SU-DHL-6 (cell line): ENCODE measurements at regions not wholly inside any gene's neighbourhood (a gene's known extent, or its start where the extent isn't known, plus 50 kb on each side); places are given as distances from the start of the nearest gene placed in this dataset.

Source experiments
- H2AFZ ChIP-seq: fragments of 200-600 bp; sonication (generic); 2 replicates; pipeline ENCODE4 v1.6.1; 2014; ENCODE audit warnings: low read depth, mild to moderate bottlenecking, moderate library complexity, mixed read lengths, antibody characterized with exemption, low read length; ENCODE audit not compliant: severe bottlenecking
- H3F3A ChIP-seq: fragments of 200-600 bp; shearing (Covaris generic); 2 replicates; pipeline ENCODE4 v1.6.0; 2016; ENCODE audit warnings: antibody characterized with exemption, mild to moderate bottlenecking; ENCODE audit not compliant: insufficient read depth
- H3K27ac ChIP-seq: fragments of 200-600 bp; sonication (generic); 2 replicates; pipeline ENCODE4 v1.5.1; 2016; ENCODE audit warnings: low read depth, mild to moderate bottlenecking, low read length, moderate library complexity, mixed read lengths
- H3K27me3 ChIP-seq: fragments of 200-600 bp; sonication (generic), shearing (Covaris generic); 2 replicates; pipeline ENCODE4 v1.6.0; 2014; ENCODE audit warnings: mild to moderate bottlenecking, low read length
- H3K36me3 ChIP-seq: fragments of 200-600 bp; sonication (generic); 2 replicates; pipeline ENCODE4 v1.6.1; 2014; ENCODE audit warnings: mild to moderate bottlenecking, low read length, mixed read lengths
- H3K4me2 ChIP-seq: fragments of 300-600, 200-600 bp; shearing (Covaris generic), sonication (generic); 2 replicates; pipeline ENCODE4 v1.6.0; 2014; ENCODE audit warnings: low read length, low read depth, mild to moderate bottlenecking; ENCODE audit not compliant: poor library complexity, severe bottlenecking
- H3K4me3 ChIP-seq: fragments of 200-600 bp; sonication (generic); 2 replicates; pipeline ENCODE4 v1.5.1; 2014; ENCODE audit warnings: antibody characterized with exemption, low read length, mild to moderate bottlenecking, mixed read lengths; ENCODE audit not compliant: insufficient read depth, poor library complexity, severe bottlenecking
- H3K79me2 ChIP-seq: fragments of 200-600 bp; sonication (generic); 2 replicates; pipeline ENCODE4 v1.6.1; 2014; ENCODE audit warnings: mild to moderate bottlenecking, low read length, moderate library complexity; ENCODE audit not compliant: insufficient read depth
- H3K9ac ChIP-seq: fragments of 200-600 bp; sonication (generic); 2 replicates; pipeline ENCODE4 v1.7.0; 2014; ENCODE audit warnings: mild to moderate bottlenecking, low read length
- H3K9me2 ChIP-seq: fragments of 200-600 bp; sonication (generic); replicated peaks from 2 replicates; pipeline ENCODE4 v1.6.1; 2014; ENCODE audit warnings: low read length; ENCODE audit not compliant: insufficient read depth
- H3K9me3 ChIP-seq: fragments of 200-600 bp; sonication (generic); 2 replicates; pipeline ENCODE4 v1.6.1; 2014; ENCODE audit warnings: low read length, mixed read lengths; ENCODE audit not compliant: insufficient read depth
- H4K20me1 ChIP-seq: fragments of 200-600 bp; sonication (generic); 2 replicates; pipeline ENCODE4 v1.6.1; 2014; ENCODE audit warnings: low read depth, mild to moderate bottlenecking, antibody characterized with exemption, low read length, moderate library complexity, mixed read lengths
- EZH2phosphoT487 ChIP-seq: fragments of 200-600 bp; sonication (generic), shearing (Covaris generic); conservative IDR thresholded peaks from 2 replicates; pipeline ENCODE4 v1.6.1; 2018; ENCODE audit warnings: mild to moderate bottlenecking, antibody characterized with exemption, low read length, moderate library complexity, mixed read lengths
- TF ChIP-seq, protein P1 (sequence below): fragments of 200-600 bp; sonication (generic); IDR thresholded peaks from one replicate; pipeline ENCODE4 v1.5.1; 2017; ENCODE audit warnings: antibody characterized with exemption, mild to moderate bottlenecking, low read length, moderate library complexity; ENCODE audit not compliant: insufficient read depth, poor library complexity, severe bottlenecking

DNA sequence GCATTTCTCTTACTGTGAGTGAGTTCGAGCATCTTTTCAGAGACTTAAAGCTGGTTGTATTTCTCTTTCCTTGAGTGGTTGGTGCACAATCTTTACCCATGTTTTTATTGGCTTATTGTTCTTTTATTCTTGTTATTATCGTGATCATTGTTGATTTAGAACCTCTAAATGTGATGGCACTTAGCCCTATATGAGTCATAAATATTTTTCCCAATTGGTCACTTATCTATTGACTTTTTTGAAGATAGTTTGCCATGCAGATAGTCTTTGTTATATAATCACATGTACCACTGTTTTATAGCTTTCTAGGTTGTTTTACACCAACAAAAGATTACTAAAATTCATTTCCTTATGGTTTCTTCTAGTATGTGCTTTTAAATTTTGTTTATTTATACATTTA lies 70.6 kb upstream of the KCNK12 start:
- Histone ChIP-seq H2AFZ (no peak overlapping the region), H3K79me2 (no peaks in the 10 kb centered on the region), H3K4me3 (no peak overlapping the region), H3K9me3 (0 out of 2 replicates have a peak, but pooled peaks cover 5% of the 10 kb centered on the region), H3K9ac (no peak overlapping the region), H3K36me3 (no peaks in the 10 kb centered on the region), H3F3A (no peaks in the 10 kb centered on the region), H3K27me3 (no peaks in the 10 kb centered on the region), H3K27ac (no peak overlapping the region), H3K9me2 (no peaks in the 10 kb centered on the region), H3K4me2 (no peak overlapping the region), H4K20me1 (no peaks in the 10 kb centered on the region)
- TF ChIP-seq, protein P1, sequence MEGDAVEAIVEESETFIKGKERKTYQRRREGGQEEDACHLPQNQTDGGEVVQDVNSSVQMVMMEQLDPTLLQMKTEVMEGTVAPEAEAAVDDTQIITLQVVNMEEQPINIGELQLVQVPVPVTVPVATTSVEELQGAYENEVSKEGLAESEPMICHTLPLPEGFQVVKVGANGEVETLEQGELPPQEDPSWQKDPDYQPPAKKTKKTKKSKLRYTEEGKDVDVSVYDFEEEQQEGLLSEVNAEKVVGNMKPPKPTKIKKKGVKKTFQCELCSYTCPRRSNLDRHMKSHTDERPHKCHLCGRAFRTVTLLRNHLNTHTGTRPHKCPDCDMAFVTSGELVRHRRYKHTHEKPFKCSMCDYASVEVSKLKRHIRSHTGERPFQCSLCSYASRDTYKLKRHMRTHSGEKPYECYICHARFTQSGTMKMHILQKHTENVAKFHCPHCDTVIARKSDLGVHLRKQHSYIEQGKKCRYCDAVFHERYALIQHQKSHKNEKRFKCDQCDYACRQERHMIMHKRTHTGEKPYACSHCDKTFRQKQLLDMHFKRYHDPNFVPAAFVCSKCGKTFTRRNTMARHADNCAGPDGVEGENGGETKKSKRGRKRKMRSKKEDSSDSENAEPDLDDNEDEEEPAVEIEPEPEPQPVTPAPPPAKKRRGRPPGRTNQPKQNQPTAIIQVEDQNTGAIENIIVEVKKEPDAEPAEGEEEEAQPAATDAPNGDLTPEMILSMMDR: no peak
- TF ChIP-seq EZH2phosphoT487: no peak

- H3K9me2 ChIP-seq: no peaks in the 10 kb centered on the region
- H3K79me2 ChIP-seq: no peaks in the 10 kb centered on the region
- H3K9ac ChIP-seq: no peak overlapping the region
- no peak overlapping the region for H3K4me3 ChIP-seq
- 0 out of 2 replicates have a peak, but pooled peaks cover 5% of the 10 kb centered on the region for H3K9me3 ChIP-seq
- TF ChIP-seq, protein P1: no peak
- TF ChIP-seq EZH2phosphoT487: no peak
- H3K4me2 ChIP-seq: no peak overlapping the region
- no peaks in the 10 kb centered on the region for H3F3A ChIP-seq
- H3K36me3 ChIP-seq: no peaks in the 10 kb centered on the region
- no peak overlapping the region for H2AFZ ChIP-seq
- H3K27me3 ChIP-seq: no peaks in the 10 kb centered on the region
- H4K20me1 ChIP-seq: no peaks in the 10 kb centered on the region
- H3K27ac ChIP-seq: no peak overlapping the region
These were observed 69.6 kb upstream of the KCNK12 start for GRCh38 chr2:47640356-47640755.

DNA sequence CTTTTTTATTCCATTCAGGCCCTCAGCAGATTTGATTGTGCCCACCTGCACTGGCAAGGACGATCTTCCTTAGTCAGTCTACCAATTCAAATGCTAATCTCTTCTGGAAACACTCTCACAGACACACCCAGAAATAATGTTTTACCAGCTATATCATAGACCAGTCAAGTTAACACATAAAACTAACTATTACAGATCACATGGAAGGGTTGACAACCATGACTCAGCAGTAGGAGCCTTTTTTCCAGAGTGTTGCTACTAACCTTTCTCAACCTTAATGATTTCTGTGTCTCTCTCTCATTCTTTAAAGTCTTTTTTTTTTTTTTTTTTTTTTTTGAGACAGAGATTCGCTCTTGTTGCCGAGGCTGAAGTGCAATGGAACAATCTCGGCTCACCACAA lies 68.7 kb upstream of the KCNK12 start:
- Histone ChIP-seq H3K4me2 (no peak overlapping the region), H3K27ac (no peak overlapping the region), H3K4me3 (no peak overlapping the region), H2AFZ (no peak overlapping the region), H4K20me1 (no peaks in the 10 kb centered on the region), H3K36me3 (no peaks in the 10 kb centered on the region), H3K9me3 (0 out of 2 replicates have a peak, but pooled peaks cover 5% of the 10 kb centered on the region), H3F3A (no peaks in the 10 kb centered on the region), H3K9me2 (no peaks in the 10 kb centered on the region), H3K9ac (no peak overlapping the region), H3K79me2 (no peaks in the 10 kb centered on the region), H3K27me3 (no peaks in the 10 kb centered on the region)
- no peak for TF ChIP-seq EZH2phosphoT487
- TF ChIP-seq, protein P1: no peak
